CD14-positive monocyte (primary cell): ENCODE measurements at regions not wholly inside any gene's neighbourhood (a gene's known extent, or its start where the extent isn't known, plus 50 kb on each side); places are given as distances from the start of the nearest gene placed in this dataset.

Experiments
- DNase-seq, 3 donors: peaks; one replicate each; pipeline ENCODE4 v3.0.0-alpha.2; 2011 to 2022
- H2AFZ ChIP-seq: 2 replicates; pipeline ENCODE4 v1.6.0; 2012; ENCODE audit warnings: mild to moderate bottlenecking, low read depth, low read length, inconsistent platforms; ENCODE audit not compliant: insufficient read depth, poor library complexity, severe bottlenecking
- H3K27ac ChIP-seq, 2 donors: 1 replicate in 1 of 2; 2 replicates in 1 of 2; pipeline ENCODE4 v1.5.1; 2012 to 2013; ENCODE audit warnings: low read length in 2 of 2, control low read depth in 1 of 2, inconsistent platforms in 1 of 2, low read depth in 1 of 2, mild to moderate bottlenecking in 1 of 2
- H3K27me3 ChIP-seq, 2 donors: one replicate each; pipeline versions ENCODE4 v1.6.0 to v1.6.1; 2011 to 2013; ENCODE audit warnings: low read length in 2 of 2; ENCODE audit not compliant: control insufficient read depth in 2 of 2, insufficient read depth in 2 of 2
- H3K36me3 ChIP-seq, 2 donors: replicated peaks in 1 of 2; 1 replicate in 1 of 2; 2 replicates in 1 of 2; pipeline versions ENCODE4 v1.5.1 to v1.6.1; 2012 to 2013; ENCODE audit warnings: low read length in 2 of 2, control low read depth in 1 of 2, inconsistent platforms in 1 of 2, mild to moderate bottlenecking in 1 of 2; ENCODE audit not compliant: insufficient read depth in 2 of 2, control insufficient read depth in 1 of 2
- H3K4me1 ChIP-seq, 2 donors: 1 replicate in 1 of 2; 2 replicates in 1 of 2; pipeline versions ENCODE4 v1.5.1 to v1.6.1; 2012 to 2013; ENCODE audit warnings: low read length in 2 of 2, control low read depth in 1 of 2, inconsistent platforms in 1 of 2, mild to moderate bottlenecking in 1 of 2, moderate library complexity in 1 of 2; ENCODE audit not compliant: insufficient read depth in 2 of 2, control insufficient read depth in 1 of 2
- H3K4me2 ChIP-seq: replicated peaks from 2 replicates; pipeline ENCODE3; 2012; ENCODE audit warnings: low read length, moderate library complexity, mild to moderate bottlenecking; ENCODE audit not compliant: poor library complexity, severe bottlenecking; ENCODE audit errors: extremely low read depth
- H3K4me3 ChIP-seq, 3 experiments: fragments of 200-600 bp in 1 of 3; sonication (generic) in 1 of 3; replicated peaks in 1 of 3; 1 replicate in 2 of 3; 2 replicates in 1 of 3; pipeline ENCODE4 v1.5.1; 2011 to 2013; ENCODE audit warnings: low read length in 3 of 3, mild to moderate bottlenecking in 3 of 3, control low read depth in 2 of 3, low read depth in 2 of 3, inconsistent platforms in 1 of 3, moderate library complexity in 1 of 3
- H3K79me2 ChIP-seq: 2 replicates; pipeline ENCODE4 v1.6.0; 2012; ENCODE audit warnings: mild to moderate bottlenecking, control low read depth, inconsistent platforms, low read length, moderate library complexity; ENCODE audit not compliant: insufficient read depth
- H3K9ac ChIP-seq: 2 replicates; pipeline ENCODE4 v1.6.0; 2017; ENCODE audit warnings: low read length, mild to moderate bottlenecking; ENCODE audit not compliant: insufficient read depth, poor library complexity, severe bottlenecking
- H3K9me3 ChIP-seq, 2 donors: replicated peaks in 1 of 2; 1 replicate in 1 of 2; 2 replicates in 1 of 2; pipeline versions ENCODE4 v1.5.1 to v1.6.1; 2012 to 2013; ENCODE audit warnings: low read length in 2 of 2, control low read depth in 1 of 2; ENCODE audit not compliant: control insufficient read depth in 1 of 2, insufficient read depth in 1 of 2
- H4K20me1 ChIP-seq: 2 replicates; pipeline ENCODE4 v1.6.0; 2012; ENCODE audit warnings: mild to moderate bottlenecking, low read length, control low read depth, moderate library complexity; ENCODE audit not compliant: insufficient read depth
- H3K27ac Mint-ChIP-seq, 7 donors: one replicate each; pipeline ENCODE4 v1.8.0; 2020; ENCODE audit warnings: mild to moderate bottlenecking in 7 of 7, mixed read lengths in 7 of 7, moderate library complexity in 6 of 7, inconsistent platforms in 2 of 7
- H3K27me3 Mint-ChIP-seq, 3 donors: one replicate each; pipeline ENCODE4 v1.8.0; 2021 to 2022; ENCODE audit warnings: low read depth in 3 of 3, mild to moderate bottlenecking in 3 of 3, mixed read lengths in 3 of 3, moderate library complexity in 3 of 3, inconsistent platforms in 1 of 3
- H3K36me3 Mint-ChIP-seq, 2 donors: one replicate each; pipeline ENCODE4 v1.8.0; 2020; ENCODE audit warnings: mixed read lengths in 2 of 2, inconsistent platforms in 1 of 2, mild to moderate bottlenecking in 1 of 2
- H3K4me1 Mint-ChIP-seq: one replicate; pipeline ENCODE4 v1.8.0; 2020; ENCODE audit warnings: mild to moderate bottlenecking, mixed read lengths
- H3K4me3 Mint-ChIP-seq, 2 donors: one replicate each; pipeline ENCODE4 v1.8.0; 2020; ENCODE audit warnings: mild to moderate bottlenecking in 2 of 2, mixed read lengths in 2 of 2, moderate library complexity in 1 of 2
- H3K9me3 Mint-ChIP-seq, 7 donors: one replicate each; pipeline ENCODE4 v1.8.0; 2020 to 2022; ENCODE audit warnings: mixed read lengths in 7 of 7, mild to moderate bottlenecking in 6 of 7, moderate library complexity in 6 of 7, inconsistent platforms in 2 of 7
- WGBS: methylation state at CpG from one replicate; pipeline ENCODE4 v1.1.5; 2013; ENCODE audit warnings: missing lambda C conversion rate; ENCODE audit not compliant: insufficient coverage; 5-methylcytosine and 5-hydroxymethylcytosine counted together
- intact Hi-C, 2 donors: fragments of 100-400 bp; cut with micrococcal nuclease; formaldehyde crosslinking; loops; one replicate each; pipeline versions ENCODE4 v1.15.0 to v1.15.1; 2023
- TF ChIP-seq, protein P1 (sequence below): fragments of 200-600 bp; IDR thresholded peaks from one replicate; pipeline ENCODE4 v1.8.0; 2022; ENCODE audit warnings: antibody characterized with exemption, mild to moderate bottlenecking

DNA sequence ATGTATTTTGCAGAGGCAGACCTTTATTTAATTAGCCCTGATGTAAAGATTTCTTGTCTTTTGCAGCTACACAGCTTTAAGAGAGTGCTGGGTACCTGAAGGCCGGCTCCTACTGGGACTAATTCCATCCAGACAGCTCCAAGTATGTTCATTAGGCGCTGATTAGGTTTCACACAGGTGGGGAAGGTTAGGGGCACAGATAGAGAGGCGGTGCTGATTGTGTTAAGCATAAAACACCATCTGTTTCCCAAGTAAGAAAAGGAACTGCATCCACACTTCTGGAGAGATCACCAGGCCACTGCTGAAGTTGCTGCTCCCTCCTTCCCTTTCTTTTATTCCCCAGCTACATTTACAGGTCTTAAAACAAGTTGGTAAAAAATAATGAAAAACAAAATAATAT lies 349.5 kb downstream of the ZIC3 start:
- H3K4me3 ChIP-seq = no peak overlapping the region
- no peak overlapping the region for H3K9ac ChIP-seq
- no peaks in the 10 kb centered on the region for H3K36me3 ChIP-seq
- no peaks in the 10 kb centered on the region for H3K4me1 ChIP-seq
- H3K9me3 ChIP-seq = no peaks in the 10 kb centered on the region
- no peaks in the 10 kb centered on the region for H3K79me2 ChIP-seq
- peaks cover 0 to 3% (median 0%) of the 10 kb centered on the region in 7 donors for H3K9me3 Mint-ChIP-seq
- peaks cover 0 to 5% (median 0%) of the 10 kb centered on the region in 3 donors for H3K27me3 Mint-ChIP-seq
- no peak overlapping the region for H3K4me2 ChIP-seq
- no peak overlapping the region for H3K27ac Mint-ChIP-seq
- no peaks in the 10 kb centered on the region for H3K36me3 Mint-ChIP-seq
- H3K27me3 ChIP-seq = no peaks in the 10 kb centered on the region
- TF ChIP-seq, protein P1, sequence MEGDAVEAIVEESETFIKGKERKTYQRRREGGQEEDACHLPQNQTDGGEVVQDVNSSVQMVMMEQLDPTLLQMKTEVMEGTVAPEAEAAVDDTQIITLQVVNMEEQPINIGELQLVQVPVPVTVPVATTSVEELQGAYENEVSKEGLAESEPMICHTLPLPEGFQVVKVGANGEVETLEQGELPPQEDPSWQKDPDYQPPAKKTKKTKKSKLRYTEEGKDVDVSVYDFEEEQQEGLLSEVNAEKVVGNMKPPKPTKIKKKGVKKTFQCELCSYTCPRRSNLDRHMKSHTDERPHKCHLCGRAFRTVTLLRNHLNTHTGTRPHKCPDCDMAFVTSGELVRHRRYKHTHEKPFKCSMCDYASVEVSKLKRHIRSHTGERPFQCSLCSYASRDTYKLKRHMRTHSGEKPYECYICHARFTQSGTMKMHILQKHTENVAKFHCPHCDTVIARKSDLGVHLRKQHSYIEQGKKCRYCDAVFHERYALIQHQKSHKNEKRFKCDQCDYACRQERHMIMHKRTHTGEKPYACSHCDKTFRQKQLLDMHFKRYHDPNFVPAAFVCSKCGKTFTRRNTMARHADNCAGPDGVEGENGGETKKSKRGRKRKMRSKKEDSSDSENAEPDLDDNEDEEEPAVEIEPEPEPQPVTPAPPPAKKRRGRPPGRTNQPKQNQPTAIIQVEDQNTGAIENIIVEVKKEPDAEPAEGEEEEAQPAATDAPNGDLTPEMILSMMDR = no peak
- H4K20me1 ChIP-seq = no peaks in the 10 kb centered on the region
- no peaks in the 10 kb centered on the region for H3K4me1 Mint-ChIP-seq
- no CpG with 5 or more reads among the region's 3 CpGs for WGBS
- H3K4me3 Mint-ChIP-seq = no peak overlapping the region
- H2AFZ ChIP-seq = no peak overlapping the region
- no peak for DNase-seq
- intact Hi-C loops = no loop called here
- H3K27ac ChIP-seq = no peak overlapping the region

DNA sequence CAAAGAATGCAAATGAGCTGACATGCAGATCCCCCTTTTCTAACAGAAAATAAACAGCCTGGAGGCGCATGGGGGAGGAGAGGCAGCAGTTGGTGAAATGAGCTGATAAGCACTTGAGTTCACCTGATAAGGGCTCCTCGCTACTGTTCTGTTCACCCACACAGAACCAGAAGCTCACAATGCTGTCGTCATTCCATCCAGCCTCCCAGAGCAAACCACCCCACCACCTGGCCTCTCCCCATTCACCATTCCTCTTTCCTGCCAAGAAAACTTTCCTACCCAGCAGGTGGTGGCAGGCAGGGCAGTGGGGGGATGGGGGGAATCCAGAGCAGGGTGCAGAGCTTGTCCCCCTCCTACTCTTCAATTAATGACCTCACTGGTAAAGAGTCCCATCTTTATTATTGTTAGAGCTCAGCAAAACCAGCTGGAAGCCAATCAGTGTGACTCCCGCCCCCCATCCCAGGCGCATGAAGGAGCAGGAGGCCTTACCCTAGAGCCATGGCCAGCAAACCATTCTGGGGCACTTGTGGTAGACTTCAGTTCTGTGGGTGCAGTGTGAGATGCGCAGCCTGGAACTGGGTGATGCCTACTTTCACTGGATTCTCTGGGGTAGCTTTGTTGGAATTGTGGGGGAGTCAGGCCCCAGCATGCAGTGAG lies 350.3 kb downstream of the ZIC3 start:
- WGBS = no CpG with 5 or more reads among the region's 6 CpGs
- peaks cover 0 to 3% (median 0%) of the 10 kb centered on the region in 7 donors for H3K9me3 Mint-ChIP-seq
- TF ChIP-seq, protein P1 = no peak

More for the DNA sequence above, 350.3 kb downstream of the ZIC3 start:
- no peaks in the 10 kb centered on the region for H3K36me3 Mint-ChIP-seq
- H3K9me3 ChIP-seq = no peaks in the 10 kb centered on the region
- no peaks in the 10 kb centered on the region for H3K79me2 ChIP-seq
- no peak overlapping the region for H3K27ac ChIP-seq
- intact Hi-C loops = no loop called here
- no peak overlapping the region for H3K4me3 ChIP-seq
- H3K27me3 Mint-ChIP-seq = peaks cover 0 to 5% (median 0%) of the 10 kb centered on the region in 3 donors
- H3K4me1 ChIP-seq = no peaks in the 10 kb centered on the region
- H4K20me1 ChIP-seq = no peaks in the 10 kb centered on the region
- no peak overlapping the region for H3K9ac ChIP-seq
- H2AFZ ChIP-seq = no peak overlapping the region
- H3K27ac Mint-ChIP-seq = no peak overlapping the region
- no peaks in the 10 kb centered on the region for H3K27me3 ChIP-seq
- no peak overlapping the region for H3K4me2 ChIP-seq
- no peak overlapping the region for H3K4me3 Mint-ChIP-seq
- DNase-seq = no peak
- no peaks in the 10 kb centered on the region for H3K36me3 ChIP-seq
- no peaks in the 10 kb centered on the region for H3K4me1 Mint-ChIP-seq
